HG03457 (cell line): ENCODE measurements at regions not wholly inside any gene's neighbourhood (a gene's known extent, or its start where the extent isn't known, plus 50 kb on each side); places are given as distances from the start of the nearest gene placed in this dataset.
"Not testable (repeated sequence)": the region's sequence is repeated elsewhere in the genome, so short reads cannot be mapped to it uniquely, and the experiment has no call there.

Experiments
- ATAC-seq: cut with Tn5 transposase; IDR thresholded peaks from one replicate; pipeline ENCODE4 v1.9.1; 2021; ENCODE audit warnings: moderate number of reproducible peaks; ENCODE audit not compliant: unreplicated experiment

- not testable (repeated sequence) for ATAC-seq
Measured at GRCh38 chr21:5975719-5976118, 4545.7 kb upstream of the TPTE start.

GRCh38 chr21:5997586-5997985, 4523.8 kb upstream of the TPTE start:
- ATAC-seq, result not testable (repeated sequence)

DNA sequence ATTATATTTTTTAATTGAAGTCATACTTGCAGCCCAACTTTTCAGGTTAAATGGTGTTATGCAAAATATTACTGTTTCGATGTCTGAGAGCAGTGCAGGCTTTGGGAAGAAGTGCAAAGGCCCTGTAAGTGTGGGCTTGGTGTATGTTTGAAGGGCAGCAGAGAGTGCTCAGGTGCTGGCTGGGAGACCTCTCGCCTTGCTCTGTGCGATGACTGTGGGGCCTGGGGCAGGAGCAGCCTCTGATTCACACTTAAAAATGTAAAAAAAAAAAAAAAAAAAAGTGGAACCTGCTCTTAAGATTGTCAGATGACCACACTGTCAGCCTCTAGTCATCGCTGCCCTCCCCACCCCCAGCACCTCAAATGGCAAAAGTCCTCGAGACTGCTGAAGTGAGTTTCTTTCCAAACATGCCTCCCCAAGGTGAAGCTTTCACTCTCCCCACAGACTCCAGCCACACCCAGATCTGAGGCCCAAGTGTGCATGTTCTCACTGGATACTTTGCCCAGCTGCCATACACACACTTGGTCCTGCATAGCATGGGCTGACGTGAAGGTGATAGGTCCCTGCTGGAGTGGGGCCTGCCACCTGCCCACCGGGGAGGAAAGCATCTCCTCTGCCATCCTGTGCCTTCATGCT, 4505.8 kb upstream of the TPTE start:
- ATAC-seq, result not testable (repeated sequence)

DNA sequence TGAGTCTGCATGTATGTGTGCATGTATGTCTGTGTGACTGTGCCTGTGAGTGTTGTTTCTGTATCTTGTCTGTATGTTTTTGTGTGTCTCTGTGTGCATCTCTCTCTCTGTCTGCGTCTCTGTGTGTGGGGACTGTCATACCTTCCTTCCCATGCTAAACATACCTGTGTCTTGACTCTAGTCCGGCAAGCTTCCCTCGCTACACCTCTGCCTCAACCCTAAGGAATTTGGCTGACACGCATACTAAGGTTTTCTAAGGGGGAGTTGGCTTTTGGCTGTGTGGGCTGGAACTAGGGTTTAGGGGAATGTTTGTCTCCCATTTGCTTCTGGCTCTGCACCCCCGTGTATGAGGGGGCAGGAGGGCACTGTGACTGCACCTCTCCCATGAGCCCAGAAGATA, 4500.9 kb upstream of the TPTE start:
- ATAC-seq, result not testable (repeated sequence)

- ATAC-seq, result not testable (repeated sequence)
Measured at GRCh38 chr21:6020953-6021716, 4500.2 kb upstream of the TPTE start.

- ATAC-seq, result not testable (repeated sequence)
Measured at GRCh38 chr21:6021717-6022270, 4499.6 kb upstream of the TPTE start.

GRCh38 chr21:6023331-6023730, 4498.1 kb upstream of the TPTE start:
- not testable (repeated sequence) for ATAC-seq

DNA sequence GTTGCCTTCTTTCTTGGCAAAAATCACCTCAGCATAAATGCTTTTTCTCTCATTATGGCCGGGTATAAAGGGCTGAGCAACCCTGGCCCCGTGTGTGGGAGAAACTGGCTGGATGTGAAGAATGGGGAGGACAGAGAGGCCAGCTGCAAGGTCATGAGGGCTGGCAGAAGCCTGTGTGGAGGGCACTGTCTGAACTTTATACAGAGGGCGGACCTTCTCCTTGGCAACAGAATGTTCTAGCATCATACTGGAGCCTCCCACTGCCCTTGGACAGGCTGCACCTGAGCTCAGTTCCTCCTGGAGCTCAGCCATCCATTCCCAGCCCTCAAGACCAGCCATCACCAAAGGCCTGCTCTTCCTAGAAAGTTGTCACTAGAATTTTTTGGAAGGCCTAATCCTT, 4496.2 kb upstream of the TPTE start:
- ATAC-seq, result not testable (repeated sequence)

DNA sequence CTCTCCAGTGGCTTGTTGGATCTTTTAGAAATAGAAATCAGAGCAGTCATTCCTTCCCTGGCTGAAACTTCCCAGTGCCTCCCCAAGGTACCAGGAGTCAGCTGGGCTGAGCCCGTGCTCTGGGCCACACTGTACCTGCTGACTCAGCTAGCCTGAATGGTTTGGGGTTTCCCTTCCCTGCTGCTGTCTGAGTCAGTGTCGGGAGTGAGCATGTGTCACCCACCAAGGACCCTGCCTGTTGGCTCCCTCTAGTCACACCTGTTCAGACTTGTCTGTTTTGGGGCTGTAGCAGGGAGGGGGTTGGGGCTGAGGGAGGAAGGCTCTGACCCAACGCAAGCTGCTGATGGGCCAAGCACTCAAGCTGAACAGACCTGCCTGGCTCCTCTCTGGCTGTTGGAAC, 4493.9 kb upstream of the TPTE start:
- ATAC-seq, result not testable (repeated sequence)

- not testable (repeated sequence) for ATAC-seq
Measured at GRCh38 chr21:6034124-6034678, 4487.2 kb upstream of the TPTE start.

GRCh38 chr21:6034820-6035473, 4486.4 kb upstream of the TPTE start:
- ATAC-seq, result not testable (repeated sequence)

DNA sequence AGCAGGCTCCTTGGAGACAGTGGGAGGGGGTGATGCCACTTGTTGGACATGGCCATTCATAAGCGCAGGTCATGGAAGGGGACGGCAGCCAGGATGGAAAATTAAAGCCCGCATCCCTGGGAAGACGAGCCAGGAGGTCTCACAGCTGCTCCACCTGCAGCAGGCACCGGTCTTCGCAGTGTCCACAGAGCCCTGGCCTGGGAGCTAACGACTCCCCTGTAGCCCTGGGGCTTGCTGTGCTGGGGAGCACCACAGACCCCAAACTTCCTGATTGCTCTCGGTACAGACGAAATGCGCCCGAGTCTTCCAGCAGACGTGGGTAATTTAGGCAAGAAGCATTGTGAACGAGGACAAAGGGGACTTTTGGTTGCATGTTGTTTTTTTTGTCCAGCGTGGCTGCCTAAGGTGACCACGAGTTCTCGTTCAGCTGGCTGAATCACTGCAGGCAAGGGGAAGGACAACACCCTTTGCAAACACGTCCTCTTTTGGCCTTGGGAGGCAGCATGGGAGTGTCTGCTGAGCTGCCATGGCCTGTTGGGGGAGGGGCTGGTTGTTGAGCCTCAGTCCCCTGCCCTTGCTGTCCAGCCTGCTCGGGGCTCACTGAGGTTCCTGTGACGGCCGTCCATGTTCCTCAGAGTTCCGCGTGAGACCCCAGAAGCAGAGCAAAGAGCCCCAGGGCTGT, 4485.8 kb upstream of the TPTE start:
- ATAC-seq, result not testable (repeated sequence)

DNA sequence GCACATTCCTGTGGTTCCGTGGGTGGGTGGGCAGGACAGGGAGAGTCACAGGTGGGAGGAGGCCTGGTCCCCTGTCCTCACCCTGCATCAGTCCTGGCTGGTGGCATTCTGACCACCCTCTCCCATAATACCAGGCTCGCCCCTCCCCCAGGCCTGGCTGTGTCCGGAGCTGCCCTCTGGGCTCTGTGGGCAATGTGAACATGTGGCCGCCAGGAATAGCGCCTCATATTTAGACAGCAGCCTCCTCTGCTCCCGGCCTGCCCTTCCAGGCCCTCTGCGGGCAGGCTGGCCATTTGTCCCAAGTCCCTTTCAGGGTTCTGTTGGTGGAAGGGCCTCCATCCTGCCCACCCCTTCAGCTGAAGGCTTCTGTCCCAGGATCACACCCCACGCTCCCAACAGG, 4482.2 kb upstream of the TPTE start:
- ATAC-seq, result not testable (repeated sequence)

- ATAC-seq, result not testable (repeated sequence)
Measured at GRCh38 chr21:6040095-6040494, 4481.3 kb upstream of the TPTE start.

DNA sequence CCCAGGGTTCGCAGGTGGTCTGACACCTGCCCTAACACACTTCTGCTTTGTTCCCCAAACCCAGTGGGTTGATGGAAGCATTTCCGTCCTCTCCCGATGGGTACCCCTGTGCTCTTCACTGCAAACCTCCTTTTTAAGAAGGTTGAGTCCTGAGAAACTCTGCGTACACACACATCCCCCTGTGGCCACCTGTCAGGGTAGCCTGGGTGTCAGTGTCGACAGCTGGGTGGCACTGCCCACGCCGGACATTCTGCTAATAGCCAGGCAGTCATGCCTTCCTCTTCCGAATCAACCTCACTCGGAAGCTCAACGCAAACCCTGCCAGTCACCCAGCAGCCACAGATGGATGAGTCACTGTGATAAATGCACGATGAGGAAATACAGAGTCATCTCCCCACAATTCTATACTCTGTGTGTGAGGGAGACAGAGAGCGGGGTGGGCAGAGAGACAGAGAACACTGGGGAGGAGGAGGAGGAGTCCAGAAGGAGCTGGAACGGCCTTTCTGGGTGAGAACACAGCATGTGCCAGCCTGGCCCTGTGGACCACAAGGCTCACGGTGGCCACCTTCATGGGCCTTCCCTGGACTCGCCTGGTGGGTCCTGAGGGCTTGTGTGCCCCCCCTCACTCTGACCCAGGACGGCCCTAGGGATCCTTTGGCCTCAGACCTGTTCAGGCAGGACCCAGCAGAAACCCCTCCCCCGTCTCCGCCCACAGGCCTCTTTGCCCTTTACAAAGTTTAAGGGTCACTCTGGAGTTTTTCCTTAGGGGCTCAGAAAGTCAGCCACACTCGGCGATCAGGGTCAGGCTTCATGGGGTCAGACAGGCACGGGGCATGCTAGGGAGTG, 4477.7 kb upstream of the TPTE start:
- ATAC-seq, result not testable (repeated sequence)

- not testable (repeated sequence) for ATAC-seq
Measured at GRCh38 chr21:6044695-6045094, 4476.7 kb upstream of the TPTE start.

DNA sequence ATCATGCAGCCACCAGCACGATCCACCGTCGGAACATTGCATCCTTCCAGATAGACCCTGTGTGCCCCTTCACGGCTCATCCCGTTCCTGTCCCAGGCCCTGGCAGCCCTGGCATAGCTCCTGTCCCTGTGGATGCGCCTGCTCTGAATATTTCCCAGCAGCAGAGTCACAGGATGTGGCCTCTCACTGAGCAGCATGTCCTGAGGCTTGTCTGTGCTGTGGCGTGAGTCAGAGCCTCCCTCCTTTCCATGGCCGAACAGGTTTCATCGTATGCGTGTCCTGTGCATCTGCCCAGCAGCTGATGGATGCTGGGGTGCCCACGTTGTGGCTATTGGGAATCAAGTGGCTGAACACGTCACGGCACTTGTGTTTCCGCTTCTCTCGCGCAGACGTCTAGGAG, 4471.5 kb upstream of the TPTE start:
- not testable (repeated sequence) for ATAC-seq

DNA sequence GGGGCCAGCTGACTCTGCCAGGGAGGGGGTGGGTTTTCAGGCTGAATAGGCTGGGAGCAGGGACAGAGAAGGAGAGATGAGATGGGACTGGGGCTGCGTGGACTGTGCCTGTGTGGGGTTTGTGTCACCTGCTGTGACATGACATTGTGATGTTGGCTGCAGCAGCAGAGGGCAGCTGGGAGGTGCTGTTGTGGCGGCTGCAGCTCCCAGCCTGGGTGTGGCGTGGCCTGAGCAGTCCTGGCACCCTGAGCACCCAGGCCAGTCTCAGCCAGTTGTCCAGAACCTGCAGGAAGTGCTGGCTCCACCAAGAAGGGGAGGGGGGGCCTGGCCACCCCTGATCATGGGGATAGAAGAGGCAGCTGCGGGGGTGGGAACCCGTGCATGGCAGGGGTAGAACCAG, 4469.3 kb upstream of the TPTE start:
- not testable (repeated sequence) for ATAC-seq

- not testable (repeated sequence) for ATAC-seq
Measured at GRCh38 chr21:6053145-6053544, 4468.2 kb upstream of the TPTE start.

GRCh38 chr21:6058997-6059396, 4462.4 kb upstream of the TPTE start:
- not testable (repeated sequence) for ATAC-seq
